UCSD-AML1 (cell line): ENCODE measurements at regions not wholly inside any gene's neighbourhood (a gene's known extent, or its start where the extent isn't known, plus 50 kb on each side); places are given as distances from the start of the nearest gene placed in this dataset.

ENCODE experiments used
- DNase-seq: peaks from one replicate; lab custom pipeline; 2025; ENCODE audit not compliant: unreplicated experiment; lab: John Stamatoyannopoulos, UW

- DNase-seq = no peak
Observed at GRCh38 chrX:69365755-69366154, 138.4 kb upstream of the NALF2 start.

GRCh38 chrX:69365349-69365748, 138.8 kb upstream of the NALF2 start:
- no peak for DNase-seq

GRCh38 chrX:69362856-69363255, 141.3 kb upstream of the NALF2 start:
- DNase-seq = no peak

- no peak for DNase-seq
Observed at GRCh38 chrX:69362354-69362753, 141.8 kb upstream of the NALF2 start.

- DNase-seq = no peak
Observed at GRCh38 chrX:69361311-69361845, 142.7 kb upstream of the NALF2 start.

GRCh38 chrX:69357317-69357716, 146.8 kb upstream of the NALF2 start:
- no peak for DNase-seq

- no peak for DNase-seq
Observed at GRCh38 chrX:69324851-69325250, 159.6 kb upstream of the PJA1 start.

GRCh38 chrX:69323786-69324720, 158.8 kb upstream of the PJA1 start:
- no peak for DNase-seq

GRCh38 chrX:69321789-69322188, 156.5 kb upstream of the PJA1 start:
- no peak for DNase-seq

GRCh38 chrX:69321006-69321655, 155.9 kb upstream of the PJA1 start:
- no peak for DNase-seq

GRCh38 chrX:69320116-69320515, 154.9 kb upstream of the PJA1 start:
- no peak for DNase-seq

- no peak for DNase-seq
Observed at GRCh38 chrX:69319376-69319775, 154.1 kb upstream of the PJA1 start.

GRCh38 chrX:69318651-69319340, 153.5 kb upstream of the PJA1 start:
- no peak for DNase-seq

GRCh38 chrX:69317721-69318120, 152.5 kb upstream of the PJA1 start:
- no peak for DNase-seq

GRCh38 chrX:69314436-69315348, 149.4 kb upstream of the PJA1 start:
- no peak for DNase-seq

- DNase-seq = no peak
Observed at GRCh38 chrX:69313617-69314290, 148.5 kb upstream of the PJA1 start.

GRCh38 chrX:69311936-69312670, 146.8 kb upstream of the PJA1 start:
- DNase-seq = no peak

GRCh38 chrX:69309074-69309792, 144.0 kb upstream of the PJA1 start:
- no peak for DNase-seq

GRCh38 chrX:69307756-69308155, 142.5 kb upstream of the PJA1 start:
- DNase-seq = no peak
